ENCODE measurements at regions not wholly inside any gene's neighbourhood (a gene's known extent, or its start where the extent isn't known, plus 50 kb on each side); places are given as distances from the start of the nearest gene placed in this dataset.

- no peaks in the 10 kb centered on the region for H3K36me3 ChIP-seq (ENCODE audit: control insufficient read depth, insufficient read depth, low read length)
- H3K4me1 ChIP-seq (ENCODE audit: control insufficient read depth, insufficient read depth, low read length): peaks cover 15% of the 10 kb centered on the region
- H3K9me3 ChIP-seq (ENCODE audit: control insufficient read depth, insufficient read depth, low read length): no peaks in the 10 kb centered on the region
Observed at GRCh38 chr6:21764989-21765388, 171.4 kb downstream of the SOX4 start.

GRCh38 chr6:21767891-21768648 lies 174.5 kb downstream of the SOX4 start:
- no peak overlapping the region for H3K4me3 ChIP-seq (ENCODE audit: low read depth, low read length)
- H3K27me3 ChIP-seq (ENCODE audit: control insufficient read depth, insufficient read depth, low read length): no peaks in the 10 kb centered on the region
- no peaks in the 10 kb centered on the region for H3K36me3 ChIP-seq (ENCODE audit: control insufficient read depth, insufficient read depth, low read length)
- no peak overlapping the region for H3K9ac ChIP-seq (ENCODE audit: low read depth, low read length)
- peaks cover 34% of the 10 kb centered on the region for H3K4me1 ChIP-seq (ENCODE audit: control insufficient read depth, insufficient read depth, low read length)
- H3K9me3 ChIP-seq (ENCODE audit: control insufficient read depth, insufficient read depth, low read length): no peaks in the 10 kb centered on the region

More at GRCh38 chr6:21764989-21765388, 171.4 kb downstream of the SOX4 start:
- no peaks in the 10 kb centered on the region for H3K27me3 ChIP-seq (ENCODE audit: control insufficient read depth, insufficient read depth, low read length)
- H3K9ac ChIP-seq (ENCODE audit: low read depth, low read length): no peak overlapping the region
- H3K4me3 ChIP-seq (ENCODE audit: low read depth, low read length): no peak overlapping the region

- no peak overlapping the region for H3K4me3 ChIP-seq (ENCODE audit: low read depth, low read length)
- H3K36me3 ChIP-seq (ENCODE audit: control insufficient read depth, insufficient read depth, low read length): no peaks in the 10 kb centered on the region
- H3K9ac ChIP-seq (ENCODE audit: low read depth, low read length): no peak overlapping the region
- no peaks in the 10 kb centered on the region for H3K27me3 ChIP-seq (ENCODE audit: control insufficient read depth, insufficient read depth, low read length)
- H3K9me3 ChIP-seq (ENCODE audit: control insufficient read depth, insufficient read depth, low read length): no peaks in the 10 kb centered on the region
- H3K4me1 ChIP-seq (ENCODE audit: control insufficient read depth, insufficient read depth, low read length): peaks cover 34% of the 10 kb centered on the region
Observed at GRCh38 chr6:21769405-21769861, 175.9 kb downstream of the SOX4 start.

GRCh38 chr6:21769968-21770367 lies 176.4 kb downstream of the SOX4 start:
- peaks cover 37% of the 10 kb centered on the region for H3K4me1 ChIP-seq (ENCODE audit: control insufficient read depth, insufficient read depth, low read length)
- no peaks in the 10 kb centered on the region for H3K27me3 ChIP-seq (ENCODE audit: control insufficient read depth, insufficient read depth, low read length)
- no peak overlapping the region for H3K9ac ChIP-seq (ENCODE audit: low read depth, low read length)
- no peaks in the 10 kb centered on the region for H3K36me3 ChIP-seq (ENCODE audit: control insufficient read depth, insufficient read depth, low read length)
- H3K9me3 ChIP-seq (ENCODE audit: control insufficient read depth, insufficient read depth, low read length): no peaks in the 10 kb centered on the region
- no peak overlapping the region for H3K4me3 ChIP-seq (ENCODE audit: low read depth, low read length)

GRCh38 chr6:21771626-21772320 lies 178.2 kb downstream of the SOX4 start:
- H3K36me3 ChIP-seq (ENCODE audit: control insufficient read depth, insufficient read depth, low read length): no peaks in the 10 kb centered on the region
- no peak overlapping the region for H3K9ac ChIP-seq (ENCODE audit: low read depth, low read length)
- H3K4me1 ChIP-seq (ENCODE audit: control insufficient read depth, insufficient read depth, low read length): peaks cover 37% of the 10 kb centered on the region
- no peaks in the 10 kb centered on the region for H3K27me3 ChIP-seq (ENCODE audit: control insufficient read depth, insufficient read depth, low read length)
- H3K9me3 ChIP-seq (ENCODE audit: control insufficient read depth, insufficient read depth, low read length): no peaks in the 10 kb centered on the region
- H3K4me3 ChIP-seq (ENCODE audit: low read depth, low read length): no peak overlapping the region

- no peak overlapping the region for H3K4me3 ChIP-seq (ENCODE audit: low read depth, low read length)
- no peaks in the 10 kb centered on the region for H3K36me3 ChIP-seq (ENCODE audit: control insufficient read depth, insufficient read depth, low read length)
- H3K4me1 ChIP-seq (ENCODE audit: control insufficient read depth, insufficient read depth, low read length): peaks cover 37% of the 10 kb centered on the region
Observed at GRCh38 chr6:21772477-21772876, 178.9 kb downstream of the SOX4 start.

GRCh38 chr6:21772884-21773575 lies 179.5 kb downstream of the SOX4 start:
- H3K4me1 ChIP-seq (ENCODE audit: control insufficient read depth, insufficient read depth, low read length): peaks cover 35% of the 10 kb centered on the region
- H3K9me3 ChIP-seq (ENCODE audit: control insufficient read depth, insufficient read depth, low read length): no peaks in the 10 kb centered on the region
- H3K4me3 ChIP-seq (ENCODE audit: low read depth, low read length): no peak overlapping the region
- H3K27me3 ChIP-seq (ENCODE audit: control insufficient read depth, insufficient read depth, low read length): no peaks in the 10 kb centered on the region
- no peaks in the 10 kb centered on the region for H3K36me3 ChIP-seq (ENCODE audit: control insufficient read depth, insufficient read depth, low read length)
- H3K9ac ChIP-seq (ENCODE audit: low read depth, low read length): no peak overlapping the region

More at GRCh38 chr6:21772477-21772876, 178.9 kb downstream of the SOX4 start:
- no peaks in the 10 kb centered on the region for H3K27me3 ChIP-seq (ENCODE audit: control insufficient read depth, insufficient read depth, low read length)
- no peak overlapping the region for H3K9ac ChIP-seq (ENCODE audit: low read depth, low read length)
- no peaks in the 10 kb centered on the region for H3K9me3 ChIP-seq (ENCODE audit: control insufficient read depth, insufficient read depth, low read length)

GRCh38 chr6:21773576-21773968 lies 180.0 kb downstream of the SOX4 start:
- H3K27me3 ChIP-seq (ENCODE audit: control insufficient read depth, insufficient read depth, low read length): no peaks in the 10 kb centered on the region
- no peak overlapping the region for H3K9ac ChIP-seq (ENCODE audit: low read depth, low read length)
- H3K4me1 ChIP-seq (ENCODE audit: control insufficient read depth, insufficient read depth, low read length): peaks cover 34% of the 10 kb centered on the region
- no peaks in the 10 kb centered on the region for H3K9me3 ChIP-seq (ENCODE audit: control insufficient read depth, insufficient read depth, low read length)
- H3K4me3 ChIP-seq (ENCODE audit: low read depth, low read length): no peak overlapping the region
- no peaks in the 10 kb centered on the region for H3K36me3 ChIP-seq (ENCODE audit: control insufficient read depth, insufficient read depth, low read length)

- H3K36me3 ChIP-seq (ENCODE audit: control insufficient read depth, insufficient read depth, low read length): no peaks in the 10 kb centered on the region
- no peaks in the 10 kb centered on the region for H3K27me3 ChIP-seq (ENCODE audit: control insufficient read depth, insufficient read depth, low read length)
- H3K4me1 ChIP-seq (ENCODE audit: control insufficient read depth, insufficient read depth, low read length): peaks cover 21% of the 10 kb centered on the region
- no peak overlapping the region for H3K9ac ChIP-seq (ENCODE audit: low read depth, low read length)
- no peak overlapping the region for H3K4me3 ChIP-seq (ENCODE audit: low read depth, low read length)
- H3K9me3 ChIP-seq (ENCODE audit: control insufficient read depth, insufficient read depth, low read length): no peaks in the 10 kb centered on the region
Observed at GRCh38 chr6:21777846-21778245, 184.3 kb downstream of the SOX4 start.

GRCh38 chr6:21780141-21780540 lies 186.6 kb downstream of the SOX4 start:
- no peak overlapping the region for H3K4me3 ChIP-seq (ENCODE audit: low read depth, low read length)
- H3K4me1 ChIP-seq (ENCODE audit: control insufficient read depth, insufficient read depth, low read length): peaks cover 20% of the 10 kb centered on the region
- H3K36me3 ChIP-seq (ENCODE audit: control insufficient read depth, insufficient read depth, low read length): no peaks in the 10 kb centered on the region
- H3K9ac ChIP-seq (ENCODE audit: low read depth, low read length): no peak overlapping the region
- H3K27me3 ChIP-seq (ENCODE audit: control insufficient read depth, insufficient read depth, low read length): no peaks in the 10 kb centered on the region
- H3K9me3 ChIP-seq (ENCODE audit: control insufficient read depth, insufficient read depth, low read length): no peaks in the 10 kb centered on the region

GRCh38 chr6:21780679-21781078 lies 187.1 kb downstream of the SOX4 start:
- peaks cover 22% of the 10 kb centered on the region for H3K4me1 ChIP-seq (ENCODE audit: control insufficient read depth, insufficient read depth, low read length)
- no peaks in the 10 kb centered on the region for H3K27me3 ChIP-seq (ENCODE audit: control insufficient read depth, insufficient read depth, low read length)
- H3K36me3 ChIP-seq (ENCODE audit: control insufficient read depth, insufficient read depth, low read length): no peaks in the 10 kb centered on the region
- H3K4me3 ChIP-seq (ENCODE audit: low read depth, low read length): no peak overlapping the region
- no peak overlapping the region for H3K9ac ChIP-seq (ENCODE audit: low read depth, low read length)
- H3K9me3 ChIP-seq (ENCODE audit: control insufficient read depth, insufficient read depth, low read length): no peaks in the 10 kb centered on the region

Data from iPS-15b (cell line).